AG04449 (cell line): ENCODE measurements at regions not wholly inside any gene's neighbourhood (a gene's known extent, or its start where the extent isn't known, plus 50 kb on each side); places are given as distances from the start of the nearest gene placed in this dataset.

Experiments
- CTCF ChIA-PET: fragments of 350-600 bp; formaldehyde crosslinking; extraction: SDS; loops from one replicate; lab custom pipeline; 2021; ENCODE audit warnings: antibody characterized with exemption; lab: Yijun Ruan, JAX
- POLR2A ChIA-PET: fragments of 400-600, 350-600 bp; formaldehyde crosslinking; extraction: SDS; loops from one replicate; lab custom pipeline; 2020; ENCODE audit warnings: antibody characterized with exemption, inconsistent platforms; lab: Yijun Ruan, JAX
- DNase-seq: peaks from one replicate; pipeline ENCODE4 v3.0.0-alpha.2; 2010; ENCODE audit warnings: low read depth, low spot score
- H3K4me3 ChIP-seq: 2 replicates; pipeline ENCODE4 v1.5.1; 2011; ENCODE audit warnings: low read depth, mild to moderate bottlenecking, control low read depth, low read length
- CTCF ChIP-seq: IDR thresholded peaks from one replicate; pipeline ENCODE4 v1.5.1; 2011; ENCODE audit warnings: mild to moderate bottlenecking, moderate library complexity, low read length, control low read depth, inconsistent platforms; ENCODE audit not compliant: insufficient read depth; ENCODE audit errors: missing control alignments

- ChIA-PET POLR2A (no interaction called here), CTCF (interaction anchor here (1.2 kb wide), 1 partner anchor 15 kb away, joined by 3 read pairs; no protein-coding TSS in a partner anchor)
- no peak overlapping the region for H3K4me3 ChIP-seq
- no peak for TF ChIP-seq CTCF
- DNase-seq: no peak
Observed at GRCh38 chr2:149931486-149931885, 343.9 kb upstream of the MMADHC start.

- no peak for DNase-seq
- ChIA-PET CTCF (interaction anchor here (1.4 kb wide), 1 partner anchor 11 kb away, joined by 3 read pairs; no protein-coding TSS in a partner anchor), POLR2A (no interaction called here)
- no peak overlapping the region for H3K4me3 ChIP-seq
- TF ChIP-seq CTCF: no peak
Observed at GRCh38 chr2:149928011-149928410, 340.4 kb upstream of the MMADHC start.

- POLR2A ChIA-PET: no interaction called here
Observed at GRCh38 chr2:149926149-149926548, 338.6 kb upstream of the MMADHC start.

GRCh38 chr2:149924549-149925213, 337.1 kb upstream of the MMADHC start:
- H3K4me3 ChIP-seq: no peak overlapping the region
- ChIA-PET POLR2A (interaction anchor here (0.7 kb wide), 1 partner anchor 196 kb away, joined by 4 read pairs; no protein-coding TSS in a partner anchor), CTCF (no interaction called here)
- no peak for TF ChIP-seq CTCF
- no peak for DNase-seq

More at GRCh38 chr2:149926149-149926548, 338.6 kb upstream of the MMADHC start:
- CTCF ChIA-PET: no interaction called here
- no peak for DNase-seq
- TF ChIP-seq CTCF: no peak
- no peak overlapping the region for H3K4me3 ChIP-seq

- no peak overlapping the region for H3K4me3 ChIP-seq
- POLR2A ChIA-PET: interaction anchor here (0.7 kb wide), 1 partner anchor 197 kb away, joined by 4 read pairs; no protein-coding TSS in a partner anchor
- CTCF ChIA-PET: interaction anchor here (1.0 kb wide), 1 partner anchor 12 kb away, joined by 3 read pairs; no protein-coding TSS in a partner anchor
- DNase-seq: no peak
- no peak for TF ChIP-seq CTCF
Observed at GRCh38 chr2:149924028-149924427, 336.5 kb upstream of the MMADHC start.

GRCh38 chr2:149921911-149922616, 334.5 kb upstream of the MMADHC start:
- no peak overlapping the region for H3K4me3 ChIP-seq
- POLR2A ChIA-PET: no interaction called here
- CTCF ChIA-PET: no interaction called here
- no peak for DNase-seq
- TF ChIP-seq CTCF: no peak
